ENCODE measurements at regions not wholly inside any gene's neighbourhood (a gene's known extent, or its start where the extent isn't known, plus 50 kb on each side); places are given as distances from the start of the nearest gene placed in this dataset.

DNA sequence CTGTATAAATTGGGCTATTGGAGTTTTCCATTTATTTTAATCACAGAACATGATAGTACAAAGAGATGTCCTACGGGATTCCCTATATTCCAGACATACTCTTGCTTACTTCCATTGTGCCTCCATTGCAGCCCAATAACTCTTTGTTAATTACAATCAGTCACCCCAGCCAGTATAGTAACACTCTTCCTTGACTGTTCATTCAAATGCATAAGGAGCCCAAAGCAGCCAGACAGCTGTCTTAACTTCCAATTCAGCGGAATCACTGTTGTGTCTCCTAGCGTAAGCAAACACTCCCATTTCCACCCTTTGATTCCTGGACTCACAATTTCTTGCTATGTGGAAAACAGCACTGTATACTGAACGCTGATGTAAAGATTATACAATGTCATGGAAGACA, 942.3 kb downstream of the TAF11L14 start:
- TF ChIP-seq POLR2A (IDR thresholded peaks at IDR 0.05; ENCODE audit: low read depth, low read length) (no peak), MAZ (IDR thresholded peaks at IDR 0.05; ENCODE audit: borderline replicate concordance, low read depth, low read length) (no peak), MAFK (IDR thresholded peaks at IDR 0.05; ENCODE audit: low read depth, low read length) (no peak), CEBPB (IDR thresholded peaks at IDR 0.05; ENCODE audit: low read depth, low read length) (no peak), MXI1 (IDR thresholded peaks at IDR 0.05; ENCODE audit: borderline replicate concordance, low read depth, low read length) (no peak), RAD21 (IDR thresholded peaks at IDR 0.05; ENCODE audit: low read length) (no peak), SMC3 (IDR thresholded peaks at IDR 0.05; ENCODE audit: low read depth, low read length) (no peak), RFX5 (IDR thresholded peaks at IDR 0.05; ENCODE audit: low read depth, low read length) (no peak), FOS (IDR thresholded peaks at IDR 0.05; ENCODE audit: low read depth, low read length) (no peak), RCOR1 (IDR thresholded peaks at IDR 0.05; ENCODE audit: insufficient replicate concordance, low read length) (no peak)
- TF ChIP-seq, protein P1, sequence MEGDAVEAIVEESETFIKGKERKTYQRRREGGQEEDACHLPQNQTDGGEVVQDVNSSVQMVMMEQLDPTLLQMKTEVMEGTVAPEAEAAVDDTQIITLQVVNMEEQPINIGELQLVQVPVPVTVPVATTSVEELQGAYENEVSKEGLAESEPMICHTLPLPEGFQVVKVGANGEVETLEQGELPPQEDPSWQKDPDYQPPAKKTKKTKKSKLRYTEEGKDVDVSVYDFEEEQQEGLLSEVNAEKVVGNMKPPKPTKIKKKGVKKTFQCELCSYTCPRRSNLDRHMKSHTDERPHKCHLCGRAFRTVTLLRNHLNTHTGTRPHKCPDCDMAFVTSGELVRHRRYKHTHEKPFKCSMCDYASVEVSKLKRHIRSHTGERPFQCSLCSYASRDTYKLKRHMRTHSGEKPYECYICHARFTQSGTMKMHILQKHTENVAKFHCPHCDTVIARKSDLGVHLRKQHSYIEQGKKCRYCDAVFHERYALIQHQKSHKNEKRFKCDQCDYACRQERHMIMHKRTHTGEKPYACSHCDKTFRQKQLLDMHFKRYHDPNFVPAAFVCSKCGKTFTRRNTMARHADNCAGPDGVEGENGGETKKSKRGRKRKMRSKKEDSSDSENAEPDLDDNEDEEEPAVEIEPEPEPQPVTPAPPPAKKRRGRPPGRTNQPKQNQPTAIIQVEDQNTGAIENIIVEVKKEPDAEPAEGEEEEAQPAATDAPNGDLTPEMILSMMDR (conservative IDR thresholded peaks at IDR 0.05; ENCODE audit: low read depth, low read length): no peak
- TF ChIP-seq, protein P2, sequence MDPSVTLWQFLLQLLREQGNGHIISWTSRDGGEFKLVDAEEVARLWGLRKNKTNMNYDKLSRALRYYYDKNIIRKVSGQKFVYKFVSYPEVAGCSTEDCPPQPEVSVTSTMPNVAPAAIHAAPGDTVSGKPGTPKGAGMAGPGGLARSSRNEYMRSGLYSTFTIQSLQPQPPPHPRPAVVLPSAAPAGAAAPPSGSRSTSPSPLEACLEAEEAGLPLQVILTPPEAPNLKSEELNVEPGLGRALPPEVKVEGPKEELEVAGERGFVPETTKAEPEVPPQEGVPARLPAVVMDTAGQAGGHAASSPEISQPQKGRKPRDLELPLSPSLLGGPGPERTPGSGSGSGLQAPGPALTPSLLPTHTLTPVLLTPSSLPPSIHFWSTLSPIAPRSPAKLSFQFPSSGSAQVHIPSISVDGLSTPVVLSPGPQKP (IDR thresholded peaks at IDR 0.05; ENCODE audit: borderline replicate concordance, low read depth, low read length): no peak

All from IMR-90 (cell line).